ENCODE measurements at regions not wholly inside any gene's neighbourhood (a gene's known extent, or its start where the extent isn't known, plus 50 kb on each side); places are given as distances from the start of the nearest gene placed in this dataset.

DNA sequence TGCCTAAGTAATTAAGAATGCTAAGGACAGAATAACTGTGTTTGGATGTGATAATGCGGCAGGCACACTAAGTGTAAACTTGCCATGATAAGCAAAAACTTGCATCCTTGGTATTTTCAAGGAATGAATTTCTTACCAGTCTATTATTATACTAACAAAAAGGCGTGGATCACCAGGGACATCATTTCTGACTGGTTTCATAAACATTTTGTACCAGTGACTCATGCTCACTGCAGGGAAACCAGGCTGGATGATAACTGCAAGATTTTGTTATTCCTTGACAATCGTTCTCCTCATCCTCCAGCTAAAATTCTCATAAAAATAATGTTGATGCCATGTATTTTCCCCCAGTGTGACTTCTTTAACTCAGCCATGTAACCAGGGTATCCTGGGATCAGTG lies 289.5 kb downstream of the CDCA7 start:
- Histone ChIP-seq H3K4me3 (ENCODE audit: low read length in 2 of 2) (peak overlapping the region in 1 of 2 donors; percentile 1), H3K9ac (ENCODE audit: low read length in 2 of 2) (no peak overlapping the region), H3K4me1 (ENCODE audit: control insufficient read depth, insufficient read depth, low read length) (peaks cover 2% of the 10 kb centered on the region), H3K27ac (ENCODE audit: low read length) (no peak overlapping the region), H3K36me3 (ENCODE audit: control insufficient read depth in 2 of 2, insufficient read depth in 2 of 2, low read length in 2 of 2) (no peaks in the 10 kb centered on the region), H3K9me3 (ENCODE audit: control insufficient read depth in 2 of 2, low read length in 2 of 2) (no peaks in the 10 kb centered on the region), H3K27me3 (ENCODE audit: control insufficient read depth in 1 of 2, insufficient read depth in 2 of 2, low read length in 2 of 2) (no peaks in the 10 kb centered on the region)

GRCh38 chr2:173647681-173648311 lies 293.1 kb downstream of the CDCA7 start:
- no peak overlapping the region for H3K27ac ChIP-seq (ENCODE audit: low read length)
- no peak overlapping the region for H3K4me3 ChIP-seq (ENCODE audit: low read length in 2 of 2)
- peaks cover 3 to 4% of the 10 kb centered on the region in 2 donors for H3K9me3 ChIP-seq (ENCODE audit: control insufficient read depth in 2 of 2, low read length in 2 of 2)
- no peak overlapping the region for H3K9ac ChIP-seq (ENCODE audit: low read length in 2 of 2)
- peaks cover 2% of the 10 kb centered on the region for H3K4me1 ChIP-seq (ENCODE audit: control insufficient read depth, insufficient read depth, low read length)
- H3K27me3 ChIP-seq (ENCODE audit: control insufficient read depth in 1 of 2, insufficient read depth in 2 of 2, low read length in 2 of 2): no peaks in the 10 kb centered on the region
- no peaks in the 10 kb centered on the region for H3K36me3 ChIP-seq (ENCODE audit: control insufficient read depth in 2 of 2, insufficient read depth in 2 of 2, low read length in 2 of 2)

- peaks cover 3 to 4% of the 10 kb centered on the region in 2 donors for H3K9me3 ChIP-seq (ENCODE audit: control insufficient read depth in 2 of 2, low read length in 2 of 2)
- no peaks in the 10 kb centered on the region for H3K36me3 ChIP-seq (ENCODE audit: control insufficient read depth in 2 of 2, insufficient read depth in 2 of 2, low read length in 2 of 2)
- no peak overlapping the region for H3K27ac ChIP-seq (ENCODE audit: low read length)
- peaks cover 5% of the 10 kb centered on the region for H3K4me1 ChIP-seq (ENCODE audit: control insufficient read depth, insufficient read depth, low read length)
- no peak overlapping the region for H3K9ac ChIP-seq (ENCODE audit: low read length in 2 of 2)
- no peaks in the 10 kb centered on the region for H3K27me3 ChIP-seq (ENCODE audit: control insufficient read depth in 1 of 2, insufficient read depth in 2 of 2, low read length in 2 of 2)
- no peak overlapping the region for H3K4me3 ChIP-seq (ENCODE audit: low read length in 2 of 2)
Measured at GRCh38 chr2:173648816-173649215, 294.1 kb downstream of the CDCA7 start.

- Histone ChIP-seq H3K36me3 (ENCODE audit: control insufficient read depth in 2 of 2, insufficient read depth in 2 of 2, low read length in 2 of 2) (no peaks in the 10 kb centered on the region), H3K27ac (ENCODE audit: low read length) (no peak overlapping the region), H3K9ac (ENCODE audit: low read length in 2 of 2) (no peak overlapping the region), H3K9me3 (ENCODE audit: control insufficient read depth in 2 of 2, low read length in 2 of 2) (peaks cover 3 to 4% of the 10 kb centered on the region in 2 donors), H3K4me1 (ENCODE audit: control insufficient read depth, insufficient read depth, low read length) (peaks cover 5% of the 10 kb centered on the region), H3K27me3 (ENCODE audit: control insufficient read depth in 1 of 2, insufficient read depth in 2 of 2, low read length in 2 of 2) (no peaks in the 10 kb centered on the region), H3K4me3 (ENCODE audit: low read length in 2 of 2) (no peak overlapping the region)
Measured at GRCh38 chr2:173649527-173650219, 295.0 kb downstream of the CDCA7 start.

- Histone ChIP-seq H3K4me3 (ENCODE audit: low read length in 2 of 2) (no peak overlapping the region), H3K9me3 (ENCODE audit: control insufficient read depth in 2 of 2, low read length in 2 of 2) (peaks cover 3 to 4% of the 10 kb centered on the region in 2 donors), H3K27ac (ENCODE audit: low read length) (no peak overlapping the region), H3K36me3 (ENCODE audit: control insufficient read depth in 2 of 2, insufficient read depth in 2 of 2, low read length in 2 of 2) (no peaks in the 10 kb centered on the region), H3K9ac (ENCODE audit: low read length in 2 of 2) (no peak overlapping the region), H3K4me1 (ENCODE audit: control insufficient read depth, insufficient read depth, low read length) (peaks cover 5% of the 10 kb centered on the region), H3K27me3 (ENCODE audit: control insufficient read depth in 1 of 2, insufficient read depth in 2 of 2, low read length in 2 of 2) (no peaks in the 10 kb centered on the region)
Measured at GRCh38 chr2:173651891-173652290, 297.2 kb downstream of the CDCA7 start.

GRCh38 chr2:173652311-173652710 lies 297.6 kb downstream of the CDCA7 start:
- H3K9me3 ChIP-seq (ENCODE audit: control insufficient read depth in 2 of 2, low read length in 2 of 2): peaks cover 3 to 4% of the 10 kb centered on the region in 2 donors
- peaks cover 5% of the 10 kb centered on the region for H3K4me1 ChIP-seq (ENCODE audit: control insufficient read depth, insufficient read depth, low read length)
- no peaks in the 10 kb centered on the region for H3K36me3 ChIP-seq (ENCODE audit: control insufficient read depth in 2 of 2, insufficient read depth in 2 of 2, low read length in 2 of 2)
- no peak overlapping the region for H3K9ac ChIP-seq (ENCODE audit: low read length in 2 of 2)
- H3K4me3 ChIP-seq (ENCODE audit: low read length in 2 of 2): no peak overlapping the region
- H3K27me3 ChIP-seq (ENCODE audit: control insufficient read depth in 1 of 2, insufficient read depth in 2 of 2, low read length in 2 of 2): no peaks in the 10 kb centered on the region
- no peak overlapping the region for H3K27ac ChIP-seq (ENCODE audit: low read length)

DNA sequence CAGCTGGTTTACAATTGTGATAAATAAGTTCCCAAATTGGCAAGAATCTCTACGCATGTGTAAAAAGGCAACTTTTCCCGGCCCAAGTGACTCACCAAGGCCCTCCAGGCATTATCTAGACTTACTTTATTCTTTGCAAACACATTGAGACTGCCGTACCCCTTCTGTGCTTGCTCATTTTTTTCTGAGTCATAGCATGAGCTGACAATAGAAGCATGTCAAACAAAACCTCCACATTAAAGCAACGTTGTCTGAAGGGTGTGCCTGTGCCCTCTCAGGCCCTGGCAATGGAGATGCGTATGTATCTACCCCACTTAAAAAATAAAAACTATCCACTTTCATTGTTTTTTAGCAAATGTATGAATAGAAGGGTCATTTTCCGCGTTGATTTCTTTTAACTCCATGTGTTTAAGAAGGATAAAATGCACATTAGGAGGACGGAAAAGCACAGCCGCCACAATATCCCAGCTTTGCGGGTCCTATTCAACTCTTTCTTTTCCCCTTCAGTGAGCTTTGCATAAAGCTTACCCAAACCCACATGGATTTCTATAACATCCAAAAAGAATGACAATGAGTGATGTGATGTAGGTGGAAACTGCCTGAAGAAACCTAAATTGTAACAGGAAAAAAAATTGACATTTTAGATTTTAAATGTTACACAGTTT lies 298.2 kb downstream of the CDCA7 start:
- H3K9ac ChIP-seq (ENCODE audit: low read length in 2 of 2): no peak overlapping the region
- H3K27ac ChIP-seq (ENCODE audit: low read length): no peak overlapping the region
- peaks cover 5% of the 10 kb centered on the region for H3K4me1 ChIP-seq (ENCODE audit: control insufficient read depth, insufficient read depth, low read length)
- peaks cover 3 to 4% of the 10 kb centered on the region in 2 donors for H3K9me3 ChIP-seq (ENCODE audit: control insufficient read depth in 2 of 2, low read length in 2 of 2)
- no peaks in the 10 kb centered on the region for H3K36me3 ChIP-seq (ENCODE audit: control insufficient read depth in 2 of 2, insufficient read depth in 2 of 2, low read length in 2 of 2)
- no peaks in the 10 kb centered on the region for H3K27me3 ChIP-seq (ENCODE audit: control insufficient read depth in 1 of 2, insufficient read depth in 2 of 2, low read length in 2 of 2)
- no peak overlapping the region for H3K4me3 ChIP-seq (ENCODE audit: low read length in 2 of 2)

DNA sequence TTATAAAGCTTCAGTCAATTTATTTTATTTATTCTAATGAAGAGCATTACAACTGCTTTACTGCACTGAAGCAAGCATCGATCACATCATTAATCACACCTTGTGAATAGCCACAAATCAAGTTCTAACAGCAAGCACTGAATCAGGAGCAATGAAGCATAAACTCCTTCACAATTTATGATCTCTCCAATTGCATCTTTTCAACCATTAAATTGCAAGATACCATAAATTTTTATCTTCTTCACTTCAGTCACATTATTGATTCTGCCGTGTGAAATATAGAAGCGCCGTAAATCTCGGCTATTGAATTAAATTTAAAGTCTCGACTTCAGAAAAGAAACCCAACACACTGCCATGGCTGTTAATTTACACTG lies 298.7 kb downstream of the CDCA7 start:
- H3K36me3 ChIP-seq (ENCODE audit: control insufficient read depth in 2 of 2, insufficient read depth in 2 of 2, low read length in 2 of 2): no peaks in the 10 kb centered on the region
- H3K4me3 ChIP-seq (ENCODE audit: low read length in 2 of 2): no peak overlapping the region
- no peak overlapping the region for H3K9ac ChIP-seq (ENCODE audit: low read length in 2 of 2)
- no peaks in the 10 kb centered on the region for H3K27me3 ChIP-seq (ENCODE audit: control insufficient read depth in 1 of 2, insufficient read depth in 2 of 2, low read length in 2 of 2)
- H3K27ac ChIP-seq (ENCODE audit: low read length): no peak overlapping the region
- H3K4me1 ChIP-seq (ENCODE audit: control insufficient read depth, insufficient read depth, low read length): peaks cover 3% of the 10 kb centered on the region
- H3K9me3 ChIP-seq (ENCODE audit: control insufficient read depth in 2 of 2, low read length in 2 of 2): peaks cover 3 to 4% of the 10 kb centered on the region in 2 donors

GRCh38 chr2:173654161-173654895 lies 299.7 kb downstream of the CDCA7 start:
- Histone ChIP-seq H3K36me3 (ENCODE audit: control insufficient read depth in 2 of 2, insufficient read depth in 2 of 2, low read length in 2 of 2) (no peaks in the 10 kb centered on the region), H3K9me3 (ENCODE audit: control insufficient read depth in 2 of 2, low read length in 2 of 2) (peaks cover 3 to 4% of the 10 kb centered on the region in 2 donors), H3K27ac (ENCODE audit: low read length) (no peak overlapping the region), H3K9ac (ENCODE audit: low read length in 2 of 2) (no peak overlapping the region), H3K27me3 (ENCODE audit: control insufficient read depth in 1 of 2, insufficient read depth in 2 of 2, low read length in 2 of 2) (no peaks in the 10 kb centered on the region), H3K4me1 (ENCODE audit: control insufficient read depth, insufficient read depth, low read length) (peaks cover 3% of the 10 kb centered on the region), H3K4me3 (ENCODE audit: low read length in 2 of 2) (no peak overlapping the region)

DNA sequence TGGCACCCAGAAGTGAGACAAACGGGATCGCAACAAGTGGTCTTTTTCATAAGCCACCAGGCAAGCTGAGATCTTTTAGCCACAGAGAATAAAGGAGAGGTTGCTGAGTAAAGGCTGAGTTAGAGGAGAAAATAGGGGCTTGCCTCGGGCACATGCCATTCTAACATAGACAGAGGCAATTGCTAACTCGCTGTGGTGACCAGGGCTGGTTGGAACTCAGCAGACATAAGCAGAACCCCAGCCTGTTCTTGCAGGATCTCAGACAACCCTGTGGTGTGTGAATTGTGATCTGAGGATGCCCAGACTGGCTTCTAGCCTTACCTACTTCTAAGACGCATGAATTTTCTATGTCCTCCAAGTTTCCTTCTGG lies 300.2 kb downstream of the CDCA7 start:
- H3K27me3 ChIP-seq (ENCODE audit: control insufficient read depth in 1 of 2, insufficient read depth in 2 of 2, low read length in 2 of 2): no peaks in the 10 kb centered on the region
- peaks cover 3% of the 10 kb centered on the region for H3K4me1 ChIP-seq (ENCODE audit: control insufficient read depth, insufficient read depth, low read length)
- no peaks in the 10 kb centered on the region for H3K36me3 ChIP-seq (ENCODE audit: control insufficient read depth in 2 of 2, insufficient read depth in 2 of 2, low read length in 2 of 2)
- H3K9ac ChIP-seq (ENCODE audit: low read length in 2 of 2): no peak overlapping the region
- no peak overlapping the region for H3K27ac ChIP-seq (ENCODE audit: low read length)
- no peak overlapping the region for H3K4me3 ChIP-seq (ENCODE audit: low read length in 2 of 2)
- H3K9me3 ChIP-seq (ENCODE audit: control insufficient read depth in 2 of 2, low read length in 2 of 2): peaks cover 3 to 4% of the 10 kb centered on the region in 2 donors
